ENCODE measurements at regions not wholly inside any gene's neighbourhood (a gene's known extent, or its start where the extent isn't known, plus 50 kb on each side); places are given as distances from the start of the nearest gene placed in this dataset.
"Not testable (repeated sequence)": the region's sequence is repeated elsewhere in the genome, so short reads cannot be mapped to it uniquely, and the experiment has no call there.

- peak; percentile 76 for DNase-seq (ENCODE audit: low spot score)
Measured at GRCh38 chr15:77944002-77944867, 133.3 kb downstream of the TBC1D2B start.

- DNase-seq (ENCODE audit: low spot score): no peak
Measured at GRCh38 chr15:77942611-77943211, 134.8 kb downstream of the TBC1D2B start.

- DNase-seq (ENCODE audit: low spot score): not testable (repeated sequence)
Measured at GRCh38 chr15:77941090-77941827, 136.3 kb downstream of the TBC1D2B start.

- DNase-seq (ENCODE audit: low spot score): no peak
Measured at GRCh38 chr15:77940381-77940947, 137.0 kb downstream of the TBC1D2B start.

- no peak for DNase-seq (ENCODE audit: low spot score)
Measured at GRCh38 chr15:77939851-77940250, 137.7 kb downstream of the TBC1D2B start.

- not testable (repeated sequence) for DNase-seq (ENCODE audit: low spot score)
Measured at GRCh38 chr15:77939026-77939425, 138.5 kb downstream of the TBC1D2B start.

GRCh38 chr15:77938546-77938945 is 139.0 kb downstream of the TBC1D2B start:
- DNase-seq (ENCODE audit: low spot score): not testable (repeated sequence)

- DNase-seq (ENCODE audit: low spot score): not testable (repeated sequence)
Measured at GRCh38 chr15:77936567-77936966, 140.9 kb downstream of the TBC1D2B start.

- DNase-seq (ENCODE audit: low spot score): not testable (repeated sequence)
Measured at GRCh38 chr15:77934516-77934915, 143.0 kb downstream of the TBC1D2B start.

GRCh38 chr15:77930907-77931306 is 146.6 kb downstream of the TBC1D2B start:
- DNase-seq (ENCODE audit: low spot score): not testable (repeated sequence)

GRCh38 chr15:77930490-77930889 is 147.0 kb downstream of the TBC1D2B start:
- not testable (repeated sequence) for DNase-seq (ENCODE audit: low spot score)

- not testable (repeated sequence) for DNase-seq (ENCODE audit: low spot score)
Measured at GRCh38 chr15:77926789-77927188, 150.7 kb downstream of the TBC1D2B start.

GRCh38 chr15:77926296-77926695 is 151.2 kb downstream of the TBC1D2B start:
- DNase-seq (ENCODE audit: low spot score): not testable (repeated sequence)

GRCh38 chr15:77925101-77925500 is 152.4 kb downstream of the TBC1D2B start:
- not testable (repeated sequence) for DNase-seq (ENCODE audit: low spot score)

GRCh38 chr15:77921664-77922063 is 155.8 kb downstream of the TBC1D2B start:
- DNase-seq (ENCODE audit: low spot score): no peak

GRCh38 chr15:77916966-77917635 is 160.4 kb downstream of the TBC1D2B start:
- not testable (repeated sequence) for DNase-seq (ENCODE audit: low spot score)

GRCh38 chr15:77915961-77916330 is 161.6 kb downstream of the TBC1D2B start:
- DNase-seq (ENCODE audit: low spot score): not testable (repeated sequence)

- DNase-seq (ENCODE audit: low spot score): no peak
Measured at GRCh38 chr15:77915261-77915960, 162.1 kb downstream of the TBC1D2B start.

- not testable (repeated sequence) for DNase-seq (ENCODE audit: low spot score)
Measured at GRCh38 chr15:77914531-77914930, 163.0 kb downstream of the TBC1D2B start.

GRCh38 chr15:77910030-77910911 is 167.2 kb downstream of the TBC1D2B start:
- DNase-seq (ENCODE audit: low spot score): peak; percentile 64

All from GM03348 (cell line).